ENCODE measurements at regions not wholly inside any gene's neighbourhood (a gene's known extent, or its start where the extent isn't known, plus 50 kb on each side); places are given as distances from the start of the nearest gene placed in this dataset.

GRCh38 chr9:32725066-32725860 is 58.1 kb upstream of the TMEM215 start:
- Mint-ChIP-seq H3K36me3 (no peaks in the 10 kb centered on the region), H3K9me3 (peaks cover 5% of the 10 kb centered on the region), H3K4me3 (no peak overlapping the region), H3K27ac (no peak overlapping the region), H3K4me1 (no peaks in the 10 kb centered on the region)
- no peak for ATAC-seq
- DNase-seq (ENCODE audit: low spot score in 2 of 2): no peak

- DNase-seq (ENCODE audit: low spot score in 2 of 2) (no peak), ATAC-seq (no peak)
- peaks cover 5% of the 10 kb centered on the region for H3K9me3 Mint-ChIP-seq
- H3K4me1 Mint-ChIP-seq: no peaks in the 10 kb centered on the region
- no peak overlapping the region for H3K27ac Mint-ChIP-seq
- no peaks in the 10 kb centered on the region for H3K36me3 Mint-ChIP-seq
- H3K4me3 Mint-ChIP-seq: no peak overlapping the region
Observed at GRCh38 chr9:32728181-32728580, 55.2 kb upstream of the TMEM215 start.
